ENCODE measurements at regions not wholly inside any gene's neighbourhood (a gene's known extent, or its start where the extent isn't known, plus 50 kb on each side); places are given as distances from the start of the nearest gene placed in this dataset.
"Not testable (repeated sequence)": the region's sequence is repeated elsewhere in the genome, so short reads cannot be mapped to it uniquely, and the experiment has no call there.

DNA sequence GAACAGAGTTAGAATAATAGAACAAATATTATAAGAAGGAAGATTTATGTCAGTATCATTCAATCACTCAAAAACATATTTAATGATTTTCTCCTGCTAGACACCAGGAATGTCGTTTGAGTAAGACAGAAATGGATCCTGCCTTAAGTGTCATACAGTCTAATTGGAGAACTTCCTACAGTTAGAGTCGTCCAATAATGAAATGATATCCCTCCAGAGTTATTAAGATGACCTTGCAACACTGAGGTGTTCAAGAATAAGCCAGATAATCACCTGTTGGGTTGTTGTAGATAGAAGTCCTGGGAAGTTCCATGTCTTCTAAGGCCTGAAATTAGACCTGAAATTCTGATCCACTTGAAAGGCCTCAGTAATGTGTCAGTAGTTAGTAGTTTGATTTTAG, 132.3 kb downstream of the SLC38A4 start:
- H3K4me3 ChIP-seq (ENCODE audit: low read depth, low read length) = no peak overlapping the region
- no peak for DNase-seq (ENCODE audit: low read depth)
- TF ChIP-seq, protein P1, sequence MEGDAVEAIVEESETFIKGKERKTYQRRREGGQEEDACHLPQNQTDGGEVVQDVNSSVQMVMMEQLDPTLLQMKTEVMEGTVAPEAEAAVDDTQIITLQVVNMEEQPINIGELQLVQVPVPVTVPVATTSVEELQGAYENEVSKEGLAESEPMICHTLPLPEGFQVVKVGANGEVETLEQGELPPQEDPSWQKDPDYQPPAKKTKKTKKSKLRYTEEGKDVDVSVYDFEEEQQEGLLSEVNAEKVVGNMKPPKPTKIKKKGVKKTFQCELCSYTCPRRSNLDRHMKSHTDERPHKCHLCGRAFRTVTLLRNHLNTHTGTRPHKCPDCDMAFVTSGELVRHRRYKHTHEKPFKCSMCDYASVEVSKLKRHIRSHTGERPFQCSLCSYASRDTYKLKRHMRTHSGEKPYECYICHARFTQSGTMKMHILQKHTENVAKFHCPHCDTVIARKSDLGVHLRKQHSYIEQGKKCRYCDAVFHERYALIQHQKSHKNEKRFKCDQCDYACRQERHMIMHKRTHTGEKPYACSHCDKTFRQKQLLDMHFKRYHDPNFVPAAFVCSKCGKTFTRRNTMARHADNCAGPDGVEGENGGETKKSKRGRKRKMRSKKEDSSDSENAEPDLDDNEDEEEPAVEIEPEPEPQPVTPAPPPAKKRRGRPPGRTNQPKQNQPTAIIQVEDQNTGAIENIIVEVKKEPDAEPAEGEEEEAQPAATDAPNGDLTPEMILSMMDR (IDR thresholded peaks at IDR 0.05; ENCODE audit: low read depth, low read length, missing control alignments) = no peak
- in situ Hi-C loops (cut with HindIII; ENCODE audit: low sequenced_read_pairs) = no loop called here

- in situ Hi-C loops (cut with HindIII; ENCODE audit: low sequenced_read_pairs) = no loop called here
- DNase-seq (ENCODE audit: low read depth) = no peak
- H3K4me3 ChIP-seq (ENCODE audit: low read depth, low read length) = no peak overlapping the region
- TF ChIP-seq, protein P1 (IDR thresholded peaks at IDR 0.05; ENCODE audit: low read depth, low read length, missing control alignments) = no peak
These were observed 132.8 kb downstream of the SLC38A4 start for GRCh38 chr12:46693034-46693433.

DNA sequence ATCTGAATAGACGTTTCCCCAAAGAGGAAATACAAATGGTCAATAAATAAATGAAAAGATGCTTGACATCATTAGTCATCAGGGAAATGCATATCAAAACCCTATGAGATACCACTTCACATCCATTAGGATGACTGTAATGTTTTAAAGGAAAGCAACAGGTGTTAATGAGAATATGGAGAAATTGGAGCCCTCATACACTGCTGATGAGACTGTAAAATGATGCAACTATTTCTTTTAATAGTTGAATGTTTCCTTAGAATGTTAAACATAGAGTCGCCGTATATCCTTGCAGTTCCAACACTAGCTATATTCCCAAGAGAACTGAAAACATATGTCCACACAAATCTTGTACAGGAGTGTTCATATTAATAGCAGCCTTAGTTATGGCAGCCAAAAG, 133.2 kb downstream of the SLC38A4 start:
- DNase-seq (ENCODE audit: low read depth) = no peak
- in situ Hi-C loops (cut with HindIII; ENCODE audit: low sequenced_read_pairs) = no loop called here
- no peak overlapping the region for H3K4me3 ChIP-seq (ENCODE audit: low read depth, low read length)
- TF ChIP-seq, protein P1 (IDR thresholded peaks at IDR 0.05; ENCODE audit: low read depth, low read length, missing control alignments) = no peak

DNA sequence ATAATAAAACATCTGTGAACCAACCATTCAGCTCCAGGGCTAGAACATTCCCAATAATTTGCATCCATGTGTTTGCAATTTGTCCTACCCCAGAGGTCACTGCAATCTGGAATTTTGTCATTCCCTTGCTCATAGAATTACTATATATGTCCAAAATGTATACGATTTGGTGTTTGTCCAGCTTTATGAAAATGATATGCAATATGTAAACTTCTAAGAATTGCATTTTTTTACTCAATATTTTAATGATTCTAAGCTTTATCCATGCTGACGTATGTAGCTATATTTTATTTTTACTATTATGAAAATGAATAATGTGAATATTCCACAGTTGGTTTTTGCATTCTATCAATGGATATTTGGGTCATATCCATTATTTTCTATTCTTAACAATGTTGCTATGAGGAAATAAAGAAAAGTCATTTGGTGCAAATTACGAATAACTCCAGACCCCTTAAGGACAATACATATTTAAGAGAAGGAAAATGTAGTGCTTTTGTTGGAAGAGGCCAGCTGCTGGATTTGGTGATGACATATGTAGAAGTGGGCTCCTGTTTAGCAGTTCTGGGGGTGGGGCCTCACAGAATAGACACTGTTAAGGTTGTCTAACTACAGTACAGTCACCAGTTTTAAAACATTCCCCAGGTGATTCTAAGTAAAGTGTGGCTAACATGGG, 139.4 kb downstream of the SLC38A4 start:
- TF ChIP-seq, protein P1 (IDR thresholded peaks at IDR 0.05; ENCODE audit: low read depth, low read length, missing control alignments) = no peak
- H3K4me3 ChIP-seq (ENCODE audit: low read depth, low read length) = no peak overlapping the region
- no peak for DNase-seq (ENCODE audit: low read depth)
- in situ Hi-C loops (cut with HindIII; ENCODE audit: low sequenced_read_pairs) = no loop called here

DNA sequence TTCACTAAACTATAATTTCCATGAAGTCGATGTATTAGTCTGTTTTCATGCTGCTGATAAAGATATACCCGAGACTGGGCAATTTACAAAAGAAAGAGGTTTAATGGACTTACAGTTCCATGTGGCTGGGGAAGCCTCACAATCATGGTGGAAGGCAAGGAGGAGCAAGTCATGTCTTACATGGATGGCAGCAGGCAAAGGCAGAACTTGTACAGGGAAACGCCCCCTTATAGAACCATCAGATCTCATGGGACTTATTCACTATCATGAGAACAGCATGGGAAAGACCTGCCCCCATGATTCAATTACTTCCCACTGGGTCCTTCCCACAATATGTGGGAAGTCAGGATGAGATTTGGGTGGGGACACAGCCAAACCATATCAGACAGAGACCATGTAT, 141.6 kb downstream of the SLC38A4 start:
- not testable (repeated sequence) for DNase-seq (ENCODE audit: low read depth); H3K4me3 ChIP-seq (ENCODE audit: low read depth, low read length)
- in situ Hi-C loops (cut with HindIII; ENCODE audit: low sequenced_read_pairs) = loop anchor here (5.0 kb wide), 1 partner anchor 317 kb away; no protein-coding TSS in a partner anchor

DNA sequence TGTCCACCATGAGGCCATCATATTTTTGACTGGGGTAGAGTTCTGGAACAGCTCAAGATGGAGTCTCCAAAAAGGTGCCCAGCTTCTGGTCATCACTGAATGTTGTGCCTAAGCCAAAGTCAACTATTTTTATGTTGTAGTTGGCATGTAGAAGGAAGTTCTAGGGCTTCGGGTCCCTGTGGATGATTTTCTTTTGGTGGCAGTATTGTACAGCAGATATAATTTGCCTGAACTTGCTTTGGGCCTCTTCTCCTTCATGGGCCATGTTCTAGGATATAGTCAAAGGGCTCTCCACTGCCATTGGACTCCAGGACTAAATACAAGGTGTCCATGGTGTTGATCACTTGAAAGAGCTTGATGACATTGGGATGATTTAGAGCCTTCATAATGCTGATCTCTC, 143.6 kb downstream of the SLC38A4 start:
- in situ Hi-C loops (cut with HindIII; ENCODE audit: low sequenced_read_pairs) = loop anchor here (5.0 kb wide), 1 partner anchor 315 kb away; no protein-coding TSS in a partner anchor
- no peak for DNase-seq (ENCODE audit: low read depth)
- H3K4me3 ChIP-seq (ENCODE audit: low read depth, low read length) = no peak overlapping the region
- TF ChIP-seq, protein P1 (IDR thresholded peaks at IDR 0.05; ENCODE audit: low read depth, low read length, missing control alignments) = no peak

DNA sequence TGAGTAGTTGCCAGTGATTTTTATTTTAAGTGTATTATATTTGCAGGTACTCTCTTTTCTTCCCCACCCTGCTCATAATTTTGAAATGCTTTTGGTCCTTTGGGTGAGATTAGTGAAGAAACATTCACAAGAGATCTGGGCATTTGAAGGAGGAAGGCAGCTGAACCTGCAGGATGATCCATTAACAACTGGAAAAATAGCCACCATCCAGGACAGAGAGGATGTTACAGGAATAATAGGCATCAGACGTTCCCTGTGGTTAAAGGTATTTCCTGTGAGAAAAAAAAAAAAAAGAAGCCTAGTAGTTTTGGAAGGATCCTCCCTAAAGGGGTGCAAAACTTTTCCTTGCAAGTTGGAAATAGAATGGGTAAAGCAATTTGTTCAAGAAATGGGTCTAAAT, 145.3 kb downstream of the SLC38A4 start:
- in situ Hi-C loops (cut with HindIII; ENCODE audit: low sequenced_read_pairs) = loop anchor here (5.0 kb wide), 1 partner anchor 313 kb away; no protein-coding TSS in a partner anchor
- no peak overlapping the region for H3K4me3 ChIP-seq (ENCODE audit: low read depth, low read length)
- DNase-seq (ENCODE audit: low read depth) = no peak
- TF ChIP-seq, protein P1 (IDR thresholded peaks at IDR 0.05; ENCODE audit: low read depth, low read length, missing control alignments) = no peak

All from astrocyte of the cerebellum (primary cell).